Pancreas (tissue), 10 donors: ENCODE measurements at regions not wholly inside any gene's neighbourhood (a gene's known extent, or its start where the extent isn't known, plus 50 kb on each side); places are given as distances from the start of the nearest gene placed in this dataset.
"Not testable (repeated sequence)": the region's sequence is repeated elsewhere in the genome, so short reads cannot be mapped to it uniquely, and the experiment has no call there.

Source experiments
- ATAC-seq, 4 donors: fragments of 200-7000 bp; cut with Tn5 transposase; one replicate each; pipeline versions ENCODE4 v1.8.0 to v1.9.1; 2020; ENCODE audit warnings: mild to moderate bottlenecking in 4 of 4, moderate library complexity in 4 of 4
- DNase-seq, 6 donors: peaks; one replicate each; pipeline ENCODE4 v3.0.0-alpha.2; 2020
- FAIRE-seq: peaks from 2 replicates; lab custom pipeline; 2012; peaks lifted over from hg19 to GRCh38; lab: Jason Lieb, UNC
- H3K27ac ChIP-seq, 4 donors: fragments of 200-600 bp; sonication (generic); 1 replicate in 3 of 4; 2 replicates in 1 of 4; pipeline versions ENCODE4 v1.5.0 to v1.8.0; 2020
- H3K27me3 ChIP-seq, 4 donors: fragments of 200-600 bp; one replicate each; pipeline ENCODE4 v1.8.0; 2021
- H3K36me3 ChIP-seq, 3 donors: fragments of 200-600 bp; sonication (generic) in 1 of 3; one replicate each; pipeline versions ENCODE4 v1.5.0 to v1.8.0; 2020 to 2021
- H3K4me1 ChIP-seq, 3 donors: fragments of 200-600 bp; one replicate each; pipeline ENCODE4 v1.8.0; 2021
- H3K4me3 ChIP-seq, 4 donors: fragments of 200-600 bp; sonication (generic) in 2 of 4; one replicate each; pipeline versions ENCODE4 v1.5.0 to v1.8.0; 2020 to 2021
- H3K9me3 ChIP-seq, 4 donors: fragments of 200-600 bp; one replicate each; pipeline ENCODE4 v1.8.0; 2021
- WGBS, 2 donors: extraction: QIAGEN DNeasy Blood & Tissue Kit; methylation state at CpG; one replicate each; pipeline ENCODE4 v1.1.7; 2013; 5-methylcytosine and 5-hydroxymethylcytosine counted together
- intact Hi-C, 3 donors: fragments of 100-400 bp; cut with DNase I; formaldehyde crosslinking; loops; one replicate each; pipeline versions ENCODE4 v1.11.1 to v1.14.2; 2022
- TF ChIP-seq, protein P1 (sequence below), 4 donors: fragments of 200-600 bp; sonication (generic) in 3 of 4; IDR thresholded peaks; one replicate each; pipeline versions ENCODE4 v1.5.0 to v1.8.0; 2021; ENCODE audit warnings: antibody characterized with exemption in 4 of 4
- donor health status: healthy with polysubstance abuse.
- donor health status: DM: no; HTN: no; CAD: no; lungs with moderate emphysema.
- donor health status: DM: no; HTN: no; CAD: no.
- donor health status: control.
- donor health status: control.
- donor health status: Bipolar disorder and iron deficiency.
- donor health status: DM: yes; HTN: yes; CAD: no.
- donor health status: DM: no; HTN: no; CAD: no.
- donor health status: DM: no; HTN: no; CAD: no.
- donor health status: DM: yes; HTN: yes; CAD: no.

DNA sequence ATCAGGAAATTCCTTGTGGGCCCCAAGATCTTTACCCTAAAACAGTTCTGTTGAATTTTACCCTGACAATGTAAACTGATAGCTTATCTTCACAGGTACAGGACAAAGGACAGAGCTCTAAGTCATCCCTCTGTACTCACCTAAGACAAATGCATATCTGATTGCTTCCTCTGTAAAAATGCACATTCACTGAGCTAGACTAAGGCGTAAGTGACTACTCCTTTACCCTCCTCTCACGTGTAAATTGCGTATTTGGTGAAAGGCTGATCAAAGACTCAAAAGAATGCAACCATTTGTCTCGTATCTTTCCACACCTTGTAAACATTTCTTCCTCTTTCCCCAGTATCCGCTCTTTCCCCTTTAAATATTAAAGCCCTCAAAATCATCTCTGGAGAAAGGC lies 80.6 kb upstream of the LRCH1 start:
- no peak overlapping the region for H3K27ac ChIP-seq
- ATAC-seq (no peak), DNase-seq (no peak), FAIRE-seq (no peak)
- no peaks in the 10 kb centered on the region for H3K36me3 ChIP-seq
- intact Hi-C loops, result no loop called here
- H3K27me3 ChIP-seq, result no peaks in the 10 kb centered on the region
- 73 to 81% methylated on average over 5 of the region's 5 CpGs for WGBS, 2 donors
- H3K4me3 ChIP-seq, result no peak overlapping the region
- TF ChIP-seq, protein P1, sequence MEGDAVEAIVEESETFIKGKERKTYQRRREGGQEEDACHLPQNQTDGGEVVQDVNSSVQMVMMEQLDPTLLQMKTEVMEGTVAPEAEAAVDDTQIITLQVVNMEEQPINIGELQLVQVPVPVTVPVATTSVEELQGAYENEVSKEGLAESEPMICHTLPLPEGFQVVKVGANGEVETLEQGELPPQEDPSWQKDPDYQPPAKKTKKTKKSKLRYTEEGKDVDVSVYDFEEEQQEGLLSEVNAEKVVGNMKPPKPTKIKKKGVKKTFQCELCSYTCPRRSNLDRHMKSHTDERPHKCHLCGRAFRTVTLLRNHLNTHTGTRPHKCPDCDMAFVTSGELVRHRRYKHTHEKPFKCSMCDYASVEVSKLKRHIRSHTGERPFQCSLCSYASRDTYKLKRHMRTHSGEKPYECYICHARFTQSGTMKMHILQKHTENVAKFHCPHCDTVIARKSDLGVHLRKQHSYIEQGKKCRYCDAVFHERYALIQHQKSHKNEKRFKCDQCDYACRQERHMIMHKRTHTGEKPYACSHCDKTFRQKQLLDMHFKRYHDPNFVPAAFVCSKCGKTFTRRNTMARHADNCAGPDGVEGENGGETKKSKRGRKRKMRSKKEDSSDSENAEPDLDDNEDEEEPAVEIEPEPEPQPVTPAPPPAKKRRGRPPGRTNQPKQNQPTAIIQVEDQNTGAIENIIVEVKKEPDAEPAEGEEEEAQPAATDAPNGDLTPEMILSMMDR (IDR thresholded peaks at IDR 0.05), result no peak
- no peaks in the 10 kb centered on the region for H3K9me3 ChIP-seq
- no peaks in the 10 kb centered on the region for H3K4me1 ChIP-seq

DNA sequence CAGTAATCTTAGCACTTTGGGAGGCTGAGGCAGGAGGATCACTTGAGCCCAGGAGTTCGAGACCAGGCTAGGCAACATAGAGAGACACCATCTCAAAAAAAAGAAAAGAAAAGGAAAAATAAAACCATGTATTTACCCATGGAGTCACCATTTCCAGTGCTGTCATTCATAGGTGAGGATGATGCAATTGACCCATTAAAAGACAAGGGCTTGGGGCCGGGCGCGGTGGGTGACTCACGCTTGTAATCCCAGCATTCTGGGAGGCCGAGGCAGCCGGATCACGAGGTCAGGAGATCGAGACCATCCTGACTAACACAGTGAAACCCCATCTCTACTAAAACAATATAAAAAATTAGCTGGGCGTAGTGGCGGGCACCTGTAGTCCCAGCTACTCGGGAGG lies 82.6 kb upstream of the RUBCNL start:
- intact Hi-C loops, H3K4me3 ChIP-seq, DNase-seq, H3K27ac ChIP-seq, FAIRE-seq, ATAC-seq, H3K9me3 ChIP-seq, H3K27me3 ChIP-seq, H3K4me1 ChIP-seq, H3K36me3 ChIP-seq: not testable (repeated sequence)
- 93 to 95% methylated on average over 11 to 12 of the region's 12 CpGs for WGBS, 2 donors

DNA sequence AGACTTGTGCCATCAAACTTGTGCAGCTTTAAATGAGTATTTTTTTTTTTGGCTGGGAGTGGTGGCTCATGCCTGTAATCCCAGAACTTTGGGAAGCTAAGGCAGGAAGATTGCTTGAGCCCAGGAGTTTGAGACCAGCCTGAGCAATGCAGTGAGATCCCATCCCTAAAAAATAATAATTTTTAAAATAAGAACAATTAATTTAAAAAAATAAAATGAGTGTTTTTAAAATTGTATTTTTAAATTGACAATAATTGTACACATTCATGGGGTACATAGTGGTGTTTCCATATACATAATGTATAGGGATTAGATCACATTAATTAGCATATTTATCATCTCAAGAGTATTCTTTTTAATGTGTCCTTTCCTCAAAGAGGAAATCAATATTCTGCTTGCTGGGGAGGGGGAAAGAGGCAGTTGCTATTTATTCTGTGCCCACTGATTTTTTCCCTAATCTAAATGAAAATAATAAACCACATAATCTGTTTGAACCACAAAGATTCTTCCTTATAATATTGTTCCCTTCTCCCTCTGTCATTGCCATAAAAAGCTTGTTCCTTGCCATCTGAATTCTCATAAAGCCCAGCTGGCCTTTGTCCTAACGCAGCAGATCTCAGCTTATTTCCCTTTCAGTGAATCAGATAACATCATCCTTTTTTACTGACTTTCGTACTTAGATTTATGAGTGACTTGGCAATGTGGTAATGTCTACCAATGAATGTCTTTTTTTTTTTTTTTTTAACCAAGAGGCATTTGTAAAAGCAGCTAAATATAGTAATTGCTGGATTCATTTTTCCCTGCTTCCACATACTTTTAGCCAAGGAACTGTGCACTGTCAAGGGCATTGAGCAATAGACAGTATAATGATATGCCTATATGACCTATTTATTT lies 81.8 kb upstream of the RUBCNL start:
- TF ChIP-seq, protein P1 (IDR thresholded peaks at IDR 0.05), result no peak
- Histone ChIP-seq H3K27me3 (no peaks in the 10 kb centered on the region), H3K4me1 (no peaks in the 10 kb centered on the region), H3K4me3 (no peak overlapping the region), H3K9me3 (no peaks in the 10 kb centered on the region), H3K27ac (no peak overlapping the region), H3K36me3 (no peaks in the 10 kb centered on the region)
- DNase-seq (no peak), ATAC-seq (no peak), FAIRE-seq (no peak)
- intact Hi-C loops, result no loop called here
- 58 to 69% methylated on average over 2 of the region's 2 CpGs for WGBS, 2 donors

DNA sequence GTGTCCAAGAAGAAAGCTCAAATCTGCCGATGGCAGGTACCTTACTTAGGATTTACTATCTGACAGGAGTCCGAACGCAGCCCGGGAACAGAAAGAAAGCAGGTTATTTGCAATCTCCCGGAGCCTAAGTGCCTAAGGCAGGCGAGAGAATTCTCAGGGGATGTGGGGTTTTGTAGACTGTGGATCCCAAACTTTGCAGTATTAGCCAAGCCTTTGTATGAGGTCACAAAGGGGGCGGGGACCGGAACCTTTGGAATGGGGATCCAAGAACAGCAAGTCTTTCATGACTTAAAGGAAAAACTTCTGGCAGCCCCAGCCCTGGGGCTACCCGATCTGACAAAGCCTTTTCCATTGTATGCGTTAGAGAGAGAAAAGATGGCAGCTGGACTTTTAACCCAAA lies 80.6 kb upstream of the RUBCNL start:
- FAIRE-seq, DNase-seq, H3K9me3 ChIP-seq, H3K36me3 ChIP-seq, H3K4me3 ChIP-seq, ATAC-seq, H3K27me3 ChIP-seq, intact Hi-C loops, H3K27ac ChIP-seq, H3K4me1 ChIP-seq: not testable (repeated sequence)
- 83 to 84% methylated on average over 10 of the region's 10 CpGs for WGBS, 2 donors

DNA sequence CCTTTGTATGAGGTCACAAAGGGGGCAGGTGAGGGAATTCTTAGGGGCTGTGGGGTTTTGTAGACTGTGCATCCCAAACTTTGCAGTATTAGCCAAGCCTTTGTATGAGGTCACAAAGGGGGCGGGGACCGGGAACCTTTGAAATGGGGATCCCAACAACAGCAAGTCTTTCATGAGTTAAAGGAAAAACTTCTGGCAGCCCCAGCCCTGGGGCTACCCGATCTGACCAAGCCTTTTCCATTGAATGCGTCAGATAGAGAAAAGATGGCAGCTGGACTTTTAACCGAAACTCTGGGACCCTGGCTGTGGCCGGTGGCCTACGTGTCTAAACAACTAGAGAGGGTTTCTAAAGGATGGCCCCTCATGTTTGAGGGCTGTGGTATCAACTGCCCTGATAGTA lies 79.0 kb upstream of the RUBCNL start:
- WGBS, 2 donors, result 76 to 95% methylated on average over 7 of the region's 7 CpGs
- H3K27me3 ChIP-seq, H3K36me3 ChIP-seq, intact Hi-C loops, H3K9me3 ChIP-seq, ATAC-seq, H3K27ac ChIP-seq, H3K4me3 ChIP-seq, DNase-seq, FAIRE-seq, H3K4me1 ChIP-seq: not testable (repeated sequence)

DNA sequence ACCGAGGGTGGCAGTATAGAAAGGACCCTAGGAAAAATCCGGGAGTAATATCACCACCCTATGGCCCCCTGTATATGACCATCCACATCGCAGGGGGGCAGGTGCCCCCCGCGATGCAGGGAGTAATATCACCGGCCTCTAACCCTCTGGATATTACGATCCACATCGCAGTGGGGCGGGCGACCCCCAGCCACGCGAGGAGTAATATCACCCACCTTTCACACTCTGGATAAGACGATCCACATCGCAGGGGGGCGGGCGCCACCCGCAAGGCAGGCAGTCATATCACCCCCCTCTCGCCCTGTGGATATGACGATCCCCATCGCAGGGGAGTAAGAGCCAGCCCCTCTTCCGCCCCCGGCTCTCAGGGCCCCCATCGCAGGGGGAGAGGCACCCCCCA lies 76.7 kb upstream of the RUBCNL start:
- 84 to 89% methylated on average over 21 to 23 of the region's 23 CpGs for WGBS, 2 donors
- Histone ChIP-seq H3K27me3 (no peaks in the 10 kb centered on the region), H3K36me3 (no peaks in the 10 kb centered on the region), H3K4me1 (no peaks in the 10 kb centered on the region), H3K27ac (no peak overlapping the region), H3K9me3 (no peaks in the 10 kb centered on the region), H3K4me3 (no peak overlapping the region)
- DNase-seq (no peak), FAIRE-seq (no peak), ATAC-seq (no peak)
- intact Hi-C loops, result no loop called here
- TF ChIP-seq, protein P1 (IDR thresholded peaks at IDR 0.05), result no peak

DNA sequence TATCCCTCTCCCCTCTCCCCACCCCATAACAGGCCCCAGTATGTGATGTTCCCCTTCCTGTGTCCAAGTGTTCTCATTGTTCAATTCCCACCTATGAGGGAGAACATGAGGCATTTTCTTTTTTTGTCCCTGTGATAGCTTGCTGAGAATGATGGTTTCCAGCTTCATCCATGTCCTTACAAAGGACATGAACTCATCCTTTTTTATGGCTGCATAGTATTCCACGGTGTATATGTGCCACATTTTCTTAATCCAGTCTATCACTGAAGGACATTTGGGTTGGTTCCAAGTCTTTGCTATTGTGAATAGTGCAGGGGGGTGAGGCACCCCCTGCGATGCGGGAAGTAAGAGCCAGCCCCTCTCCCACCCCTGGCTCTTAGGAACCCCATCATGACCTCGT lies 73.2 kb upstream of the RUBCNL start:
- WGBS, 2 donors, result 86 to 98% methylated on average over 4 of the region's 4 CpGs
- DNase-seq, ATAC-seq, FAIRE-seq, H3K4me3 ChIP-seq, H3K36me3 ChIP-seq, H3K27ac ChIP-seq, H3K27me3 ChIP-seq, H3K4me1 ChIP-seq, H3K9me3 ChIP-seq, intact Hi-C loops: not testable (repeated sequence)

DNA sequence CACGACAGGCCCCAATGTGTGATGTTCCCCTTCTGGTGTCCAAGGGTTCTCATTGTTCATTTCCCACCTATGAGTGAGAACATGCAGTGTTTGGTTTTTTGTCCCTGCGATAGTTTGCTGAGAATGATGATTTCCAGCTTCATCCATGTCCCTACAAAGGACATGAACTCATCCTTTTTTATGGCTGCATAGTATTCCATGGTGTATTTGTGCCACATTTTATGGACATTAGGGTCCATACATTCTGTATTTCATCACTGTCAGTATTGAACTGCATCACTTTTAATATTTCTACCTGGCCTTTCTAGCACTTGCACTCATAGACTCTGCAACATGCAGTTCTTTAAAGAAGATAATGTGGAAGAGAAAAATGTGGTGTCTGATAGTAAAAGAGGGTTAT lies 70.2 kb upstream of the RUBCNL start:
- H3K4me3 ChIP-seq, FAIRE-seq, H3K27ac ChIP-seq, ATAC-seq, DNase-seq, H3K27me3 ChIP-seq, H3K9me3 ChIP-seq, intact Hi-C loops, H3K4me1 ChIP-seq, H3K36me3 ChIP-seq: not testable (repeated sequence)
- WGBS, 2 donors, result 62 to 89% methylated on average over 1 of the region's 2 CpGs

DNA sequence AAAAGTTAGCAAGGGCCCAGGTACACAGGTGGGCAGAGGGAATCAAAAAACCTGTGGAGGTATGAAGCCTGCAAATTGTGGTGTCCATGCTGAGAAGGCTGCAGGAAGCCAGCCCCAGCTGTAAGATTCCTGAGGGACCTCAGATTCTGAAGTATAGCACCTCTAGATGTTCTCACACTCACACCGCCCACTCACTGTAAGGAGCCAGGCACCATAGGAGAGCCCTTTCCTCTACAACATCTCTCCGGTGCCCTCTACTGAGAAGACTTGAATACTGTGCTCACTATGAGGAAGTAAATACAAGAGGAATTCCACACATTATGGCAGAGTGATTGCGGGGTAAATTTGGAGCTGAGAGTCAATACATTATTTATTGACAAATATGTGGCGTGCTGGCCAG lies 68.9 kb upstream of the RUBCNL start:
- H3K4me3 ChIP-seq, H3K27ac ChIP-seq, FAIRE-seq, H3K27me3 ChIP-seq, H3K9me3 ChIP-seq, DNase-seq, H3K4me1 ChIP-seq, H3K36me3 ChIP-seq, intact Hi-C loops: not testable (repeated sequence)
- peak in 3 of 4 donors; percentile 68 to 86 (median 70) for ATAC-seq
- WGBS, 2 donors, result 34 to 41% methylated on average over 4 of the region's 4 CpGs
